ENCODE measurements at regions not wholly inside any gene's neighbourhood (a gene's known extent, or its start where the extent isn't known, plus 50 kb on each side); places are given as distances from the start of the nearest gene placed in this dataset.

DNA sequence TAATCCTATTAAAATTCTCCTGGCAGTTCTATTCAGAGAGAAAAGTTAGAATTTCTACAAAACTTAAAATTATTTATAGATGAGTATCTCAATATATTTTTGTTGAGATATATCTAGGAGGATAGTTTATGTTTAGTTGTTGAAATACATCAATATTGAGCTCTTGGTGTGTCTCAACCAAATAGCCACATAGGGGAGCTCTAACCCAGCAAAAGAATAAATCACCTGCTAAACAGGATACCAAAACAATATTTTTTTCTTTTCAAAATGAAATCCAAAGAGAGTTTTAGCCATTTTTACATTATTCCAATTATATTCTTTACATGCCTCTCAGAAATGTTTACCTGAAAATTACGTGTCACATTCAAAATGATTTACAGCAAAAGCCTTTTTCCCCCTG lies 954.7 kb downstream of the SLITRK6 start:
- ChIA-PET POLR2A (no interaction called here), CTCF (interaction anchor here (1.4 kb wide), 1 partner anchor 12 kb away, joined by 4 read pairs; no protein-coding TSS in a partner anchor)
- no peak for DNase-seq (ENCODE audit: extremely low spot score)
- TF ChIP-seq, protein P1, sequence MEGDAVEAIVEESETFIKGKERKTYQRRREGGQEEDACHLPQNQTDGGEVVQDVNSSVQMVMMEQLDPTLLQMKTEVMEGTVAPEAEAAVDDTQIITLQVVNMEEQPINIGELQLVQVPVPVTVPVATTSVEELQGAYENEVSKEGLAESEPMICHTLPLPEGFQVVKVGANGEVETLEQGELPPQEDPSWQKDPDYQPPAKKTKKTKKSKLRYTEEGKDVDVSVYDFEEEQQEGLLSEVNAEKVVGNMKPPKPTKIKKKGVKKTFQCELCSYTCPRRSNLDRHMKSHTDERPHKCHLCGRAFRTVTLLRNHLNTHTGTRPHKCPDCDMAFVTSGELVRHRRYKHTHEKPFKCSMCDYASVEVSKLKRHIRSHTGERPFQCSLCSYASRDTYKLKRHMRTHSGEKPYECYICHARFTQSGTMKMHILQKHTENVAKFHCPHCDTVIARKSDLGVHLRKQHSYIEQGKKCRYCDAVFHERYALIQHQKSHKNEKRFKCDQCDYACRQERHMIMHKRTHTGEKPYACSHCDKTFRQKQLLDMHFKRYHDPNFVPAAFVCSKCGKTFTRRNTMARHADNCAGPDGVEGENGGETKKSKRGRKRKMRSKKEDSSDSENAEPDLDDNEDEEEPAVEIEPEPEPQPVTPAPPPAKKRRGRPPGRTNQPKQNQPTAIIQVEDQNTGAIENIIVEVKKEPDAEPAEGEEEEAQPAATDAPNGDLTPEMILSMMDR (IDR thresholded peaks at IDR 0.05; ENCODE audit: control extremely low read depth, extremely low read depth, low read depth, missing control alignments): peak; percentile 8

DNA sequence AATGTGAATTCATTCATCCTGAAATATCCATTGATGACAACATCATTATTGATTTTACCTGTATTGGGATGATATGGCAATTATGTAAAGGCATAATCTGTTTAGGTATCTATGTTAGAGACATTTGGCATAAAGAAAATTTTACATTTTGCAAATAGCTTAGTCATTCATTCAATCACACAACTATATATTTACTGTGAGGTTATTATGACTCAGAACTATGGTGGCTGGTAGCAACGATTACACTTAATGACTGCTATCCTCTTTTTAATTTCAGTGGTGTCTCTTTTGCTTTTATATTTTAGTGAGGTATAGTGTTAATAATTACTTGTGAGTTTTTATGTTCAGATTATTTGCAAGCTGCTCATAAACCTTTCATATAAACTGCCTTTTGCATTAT lies 955.9 kb downstream of the SLITRK6 start:
- ChIA-PET CTCF (interaction anchor here (1.4 kb wide), 1 partner anchor 13 kb away, joined by 4 read pairs; no protein-coding TSS in a partner anchor), POLR2A (no interaction called here)
- TF ChIP-seq, protein P1 (IDR thresholded peaks at IDR 0.05; ENCODE audit: control extremely low read depth, extremely low read depth, low read depth, missing control alignments): no peak
- no peak for DNase-seq (ENCODE audit: extremely low spot score)

DNA sequence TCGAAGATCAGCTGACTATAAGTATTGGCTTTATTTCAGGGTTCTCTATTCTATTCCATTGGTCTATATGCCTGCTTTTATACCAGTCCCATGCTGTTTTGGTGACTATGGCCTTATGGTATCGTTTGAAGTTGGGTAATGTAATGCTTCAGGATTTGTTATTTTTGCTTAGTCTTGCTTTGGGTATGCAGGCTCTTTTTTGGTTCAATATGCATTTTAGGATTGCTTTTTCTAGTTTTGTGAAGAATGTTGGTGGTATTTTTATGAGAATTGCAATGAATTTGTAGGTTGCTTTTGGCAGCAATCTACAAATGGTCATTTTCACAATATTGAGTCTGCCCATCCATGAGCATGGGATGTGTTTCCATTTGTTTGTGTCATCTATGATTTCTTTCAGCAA lies 951.9 kb upstream of the SLITRK1 start:
- DNase-seq (ENCODE audit: extremely low spot score): no peak
- ChIA-PET POLR2A (no interaction called here), CTCF (interaction anchor here (1.2 to 1.4 kb wide), 2 partner anchors 10 to 27 kb away, joined by 3 read pairs; no protein-coding TSS in a partner anchor)
- TF ChIP-seq, protein P1 (IDR thresholded peaks at IDR 0.05; ENCODE audit: control extremely low read depth, extremely low read depth, low read depth, missing control alignments): no peak

DNA sequence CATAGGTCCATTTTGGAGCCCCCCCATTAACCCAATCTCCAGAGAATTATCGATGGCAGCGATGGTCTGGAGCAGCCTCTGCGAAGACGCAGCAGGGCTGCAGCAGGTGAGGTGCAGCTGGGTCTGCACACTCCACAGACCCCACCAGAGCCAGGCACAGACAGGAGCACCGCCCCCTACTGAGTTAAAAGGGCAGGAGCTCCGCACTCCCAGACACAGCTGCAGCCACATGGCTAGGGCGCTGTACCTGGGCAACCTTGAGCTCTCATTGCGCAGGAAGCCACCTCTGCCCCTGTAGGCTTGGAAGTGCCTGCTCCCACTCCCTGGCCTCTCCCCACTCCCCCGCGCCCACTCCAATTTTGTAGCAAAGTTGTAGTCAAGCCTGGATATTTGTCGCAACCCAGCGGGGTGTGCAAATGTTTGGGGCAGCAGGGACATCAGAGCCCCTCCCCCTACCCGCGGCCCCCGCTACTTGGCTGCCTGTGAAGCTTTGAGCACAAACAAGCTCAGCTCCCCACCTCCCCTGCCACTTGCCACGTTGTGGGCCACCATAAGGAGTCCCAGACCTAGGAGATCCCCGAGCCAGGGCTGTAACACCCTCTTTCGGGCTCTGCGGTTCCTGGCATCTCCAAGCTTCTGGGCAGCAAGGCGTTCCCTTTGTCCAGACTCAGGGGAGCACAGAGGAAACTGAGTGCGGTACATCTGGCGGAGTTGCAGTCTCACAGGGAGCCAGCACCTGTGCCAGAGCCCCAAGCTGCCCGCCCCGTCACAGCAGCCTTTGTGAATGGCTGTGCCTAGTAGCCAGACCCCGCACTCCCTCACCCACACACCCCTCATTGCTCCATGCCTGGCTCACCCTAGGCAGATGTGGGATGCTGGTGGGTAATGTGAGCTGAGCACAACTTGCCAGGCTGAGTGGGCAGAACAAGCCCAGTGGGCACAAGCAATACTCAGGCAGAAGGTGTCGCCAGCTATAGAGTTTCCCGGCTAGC lies 949.7 kb upstream of the SLITRK1 start:
- no peak for DNase-seq (ENCODE audit: extremely low spot score)
- TF ChIP-seq, protein P1 (IDR thresholded peaks at IDR 0.05; ENCODE audit: control extremely low read depth, extremely low read depth, low read depth, missing control alignments): no peak
- POLR2A ChIA-PET: no interaction called here
- CTCF ChIA-PET: no interaction called here

DNA sequence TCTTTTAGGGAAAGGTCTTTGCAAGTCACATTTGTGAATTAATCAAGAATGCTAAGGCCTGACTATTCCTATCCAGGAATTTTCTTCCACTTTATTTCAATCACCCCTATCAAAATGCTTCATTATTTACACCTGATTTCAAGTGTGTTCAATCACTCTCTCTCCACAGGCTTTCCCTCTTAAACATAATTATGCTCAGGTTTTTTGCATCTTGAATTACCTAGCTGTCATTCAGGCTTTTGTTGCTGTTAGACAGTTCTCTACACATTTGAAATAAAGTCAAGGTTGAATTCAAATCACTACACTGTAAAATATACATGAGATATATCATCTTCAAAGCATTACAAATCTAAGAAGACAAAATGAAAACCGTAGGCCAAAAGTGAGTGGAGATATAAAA lies 941.3 kb upstream of the SLITRK1 start:
- ChIA-PET CTCF (interaction anchor here (1.0 kb wide), 1 partner anchor 11 kb away, joined by 3 read pairs; no protein-coding TSS in a partner anchor), POLR2A (no interaction called here)
- DNase-seq (ENCODE audit: extremely low spot score): no peak
- TF ChIP-seq, protein P1 (IDR thresholded peaks at IDR 0.05; ENCODE audit: control extremely low read depth, extremely low read depth, low read depth, missing control alignments): no peak

DNA sequence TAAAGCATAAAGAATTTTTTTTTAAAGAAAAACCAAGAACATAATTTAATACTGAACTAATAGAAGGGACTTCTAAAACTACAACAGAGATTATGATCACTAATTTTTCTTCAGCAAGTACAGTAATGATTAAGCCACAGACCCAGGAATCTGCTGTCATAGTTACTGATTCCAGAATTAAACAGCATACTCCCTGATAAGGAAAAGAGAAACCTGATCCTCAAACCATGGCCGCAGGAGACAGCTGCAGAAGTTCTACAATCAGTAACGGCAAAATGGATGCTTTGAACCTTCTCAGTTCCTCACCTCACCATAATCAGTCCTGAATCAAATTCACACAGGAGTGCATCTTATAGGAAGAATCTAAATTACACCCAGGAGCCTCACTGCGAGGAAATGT lies 939.0 kb upstream of the SLITRK1 start:
- TF ChIP-seq, protein P1 (IDR thresholded peaks at IDR 0.05; ENCODE audit: control extremely low read depth, extremely low read depth, low read depth, missing control alignments): no peak
- DNase-seq (ENCODE audit: extremely low spot score): no peak
- ChIA-PET POLR2A (no interaction called here), CTCF (no interaction called here)

Measured in GM10248 (cell line).